HG03469 (cell line): ENCODE measurements at regions not wholly inside any gene's neighbourhood (a gene's known extent, or its start where the extent isn't known, plus 50 kb on each side); places are given as distances from the start of the nearest gene placed in this dataset.

ENCODE experiments used
- ATAC-seq: cut with Tn5 transposase; IDR thresholded peaks from one replicate; pipeline ENCODE4 v1.9.1; 2021; ENCODE audit warnings: mild to moderate bottlenecking, moderate library complexity, moderate number of reproducible peaks; ENCODE audit not compliant: unreplicated experiment

- ATAC-seq, result no peak
These were observed 178.5 kb upstream of the FMN2 start for GRCh38 chr1:239913141-239913585.

- ATAC-seq, result no peak
These were observed 176.9 kb upstream of the FMN2 start for GRCh38 chr1:239914751-239915231.

GRCh38 chr1:239918634-239919033, 173.0 kb upstream of the FMN2 start:
- no peak for ATAC-seq

- no peak for ATAC-seq
These were observed 171.5 kb upstream of the FMN2 start for GRCh38 chr1:239920214-239920613.

- no peak for ATAC-seq
These were observed 168.7 kb upstream of the FMN2 start for GRCh38 chr1:239922778-239923522.

- no peak for ATAC-seq
These were observed 166.8 kb upstream of the FMN2 start for GRCh38 chr1:239924741-239925350.

- ATAC-seq, result no peak
These were observed 165.5 kb upstream of the FMN2 start for GRCh38 chr1:239926184-239926583.

- ATAC-seq, result no peak
These were observed 162.4 kb upstream of the FMN2 start for GRCh38 chr1:239929317-239929716.

- ATAC-seq, result no peak
These were observed 160.9 kb upstream of the FMN2 start for GRCh38 chr1:239930686-239931262.

GRCh38 chr1:239931341-239931740, 160.3 kb upstream of the FMN2 start:
- ATAC-seq, result no peak

- ATAC-seq, result no peak
These were observed 152.1 kb upstream of the FMN2 start for GRCh38 chr1:239939602-239940001.

GRCh38 chr1:239943761-239944160, 147.9 kb upstream of the FMN2 start:
- no peak for ATAC-seq

GRCh38 chr1:239944666-239945065, 147.0 kb upstream of the FMN2 start:
- ATAC-seq, result no peak

GRCh38 chr1:239947801-239948200, 143.9 kb upstream of the FMN2 start:
- no peak for ATAC-seq

- peak; percentile 46 for ATAC-seq
These were observed 140.1 kb upstream of the FMN2 start for GRCh38 chr1:239951511-239952140.

GRCh38 chr1:239952348-239953308, 139.1 kb upstream of the FMN2 start:
- ATAC-seq, result no peak

- no peak for ATAC-seq
These were observed 136.8 kb upstream of the FMN2 start for GRCh38 chr1:239954836-239955235.

GRCh38 chr1:239955431-239955830, 136.3 kb upstream of the FMN2 start:
- no peak for ATAC-seq

GRCh38 chr1:239956263-239956662, 135.4 kb upstream of the FMN2 start:
- ATAC-seq, result no peak

GRCh38 chr1:239958063-239958462, 133.6 kb upstream of the FMN2 start:
- ATAC-seq, result no peak
